ENCODE measurements at regions not wholly inside any gene's neighbourhood (a gene's known extent, or its start where the extent isn't known, plus 50 kb on each side); places are given as distances from the start of the nearest gene placed in this dataset.

DNA sequence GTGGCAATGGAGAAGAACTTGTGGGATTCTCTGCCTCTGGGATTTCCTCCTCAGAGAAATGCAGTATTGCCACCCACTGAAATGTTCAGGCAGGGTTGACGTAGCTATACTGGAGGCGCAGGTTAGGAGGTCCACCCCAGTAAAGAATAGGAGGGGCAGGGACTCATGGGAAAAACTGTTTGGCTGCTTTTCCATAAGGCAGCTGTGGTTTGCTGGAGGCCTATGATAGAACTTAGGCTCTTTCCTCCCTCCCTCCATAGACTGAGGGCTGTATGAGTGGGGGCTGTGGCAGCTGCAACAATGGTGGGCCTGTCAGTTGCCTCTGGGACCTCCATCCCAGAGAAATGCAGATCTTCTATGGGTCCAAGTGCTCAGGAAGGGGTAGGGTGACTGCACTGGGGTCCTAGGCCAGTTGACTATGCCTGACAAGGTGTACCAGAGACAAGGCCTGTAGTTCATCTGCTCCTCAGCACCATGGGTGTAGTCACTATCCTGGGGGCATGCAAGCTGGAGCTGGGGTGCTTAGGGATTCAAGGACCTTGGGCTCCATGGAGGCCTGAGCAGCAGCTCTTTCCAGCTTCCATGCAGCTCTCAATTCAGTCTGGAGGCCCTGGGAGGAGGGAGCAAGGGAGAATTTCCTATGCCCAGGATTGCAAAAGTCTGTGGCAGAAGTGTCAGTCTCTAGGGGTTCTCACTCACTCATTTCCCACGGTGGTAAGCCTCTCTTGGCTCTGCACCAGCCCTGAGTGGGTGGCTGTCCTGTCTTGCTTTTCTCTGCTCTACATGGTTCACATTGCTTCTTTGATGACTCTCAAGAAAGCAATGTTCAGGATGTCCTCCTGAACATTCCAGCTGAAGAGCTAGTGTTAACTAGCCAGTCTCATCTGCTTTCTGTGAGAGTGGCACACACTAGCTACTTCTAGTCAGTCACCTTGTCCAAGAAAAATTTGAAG, 353.0 kb downstream of the IDS start:
- DNase-seq: no peak

- no peak for DNase-seq
Observed at GRCh38 chrX:149145845-149146285, 359.2 kb downstream of the IDS start.

GRCh38 chrX:149131774-149132173, 373.3 kb downstream of the IDS start:
- DNase-seq: no peak

- DNase-seq: no peak
Observed at GRCh38 chrX:149129767-149130166, 375.3 kb downstream of the IDS start.

DNA sequence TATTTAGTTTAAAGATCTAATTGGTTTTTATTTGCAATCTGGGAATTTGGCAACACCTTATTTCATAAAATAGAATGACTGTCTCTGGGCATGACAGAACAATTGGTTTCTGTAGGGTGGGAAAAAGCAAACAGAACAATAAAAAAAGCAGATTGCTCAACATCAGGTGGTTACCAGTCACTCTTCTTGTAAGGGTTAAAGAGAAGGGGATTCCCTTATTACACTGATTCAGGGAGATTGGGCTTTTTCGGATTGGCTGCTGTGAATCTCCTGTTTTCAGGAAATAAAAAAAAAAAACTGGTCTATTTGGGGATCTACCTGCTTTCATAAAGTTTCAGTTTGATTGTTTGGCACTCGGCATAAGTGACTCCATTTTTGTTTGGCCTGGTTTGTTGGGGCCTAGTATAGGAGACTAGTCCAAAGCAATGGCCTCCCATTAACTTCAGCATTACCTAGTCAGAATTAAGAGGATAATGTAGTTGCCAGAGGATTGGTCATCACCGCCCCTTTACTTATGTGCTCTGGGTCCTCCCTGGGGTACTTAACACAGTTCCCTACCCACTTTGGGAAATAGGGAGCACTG, 380.5 kb downstream of the IDS start:
- DNase-seq: no peak

DNA sequence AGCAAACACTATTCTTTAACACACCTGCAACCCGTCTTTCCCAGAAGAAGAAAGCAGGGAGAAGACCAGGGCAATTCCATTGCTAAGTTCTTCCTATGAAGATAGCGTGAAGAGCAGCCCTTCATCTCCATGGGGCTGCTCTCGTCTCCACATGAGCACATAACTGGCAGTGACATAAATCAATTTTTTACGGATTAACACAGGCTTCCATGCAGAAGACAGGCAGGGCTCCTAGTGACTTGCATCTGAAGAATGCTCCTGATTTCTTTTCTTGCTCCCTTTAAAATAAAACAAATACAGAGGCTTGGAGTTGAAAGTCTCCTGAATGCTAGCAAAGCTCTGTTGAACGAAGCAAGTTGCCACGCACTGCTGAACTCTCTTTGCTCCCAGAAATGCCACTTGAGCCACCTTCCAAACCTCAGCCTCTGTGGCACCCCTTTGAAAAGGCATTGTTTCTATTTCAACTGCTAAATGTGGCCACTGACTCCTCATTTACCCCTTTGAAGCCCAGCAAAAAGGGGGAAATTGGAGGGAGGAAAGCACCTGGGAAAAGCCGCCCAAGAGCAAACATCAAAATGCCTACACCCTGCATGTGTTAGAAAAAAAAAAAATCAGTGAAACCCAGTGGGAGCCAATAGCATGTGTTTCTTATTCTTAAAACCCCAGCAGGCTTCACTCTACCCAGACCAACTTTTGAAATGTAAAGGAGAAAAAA, 383.7 kb downstream of the IDS start:
- no peak for DNase-seq

GRCh38 chrX:149120459-149120858, 384.6 kb downstream of the IDS start:
- no peak for DNase-seq

GRCh38 chrX:149114874-149115273, 390.2 kb downstream of the IDS start:
- DNase-seq: no peak

DNA sequence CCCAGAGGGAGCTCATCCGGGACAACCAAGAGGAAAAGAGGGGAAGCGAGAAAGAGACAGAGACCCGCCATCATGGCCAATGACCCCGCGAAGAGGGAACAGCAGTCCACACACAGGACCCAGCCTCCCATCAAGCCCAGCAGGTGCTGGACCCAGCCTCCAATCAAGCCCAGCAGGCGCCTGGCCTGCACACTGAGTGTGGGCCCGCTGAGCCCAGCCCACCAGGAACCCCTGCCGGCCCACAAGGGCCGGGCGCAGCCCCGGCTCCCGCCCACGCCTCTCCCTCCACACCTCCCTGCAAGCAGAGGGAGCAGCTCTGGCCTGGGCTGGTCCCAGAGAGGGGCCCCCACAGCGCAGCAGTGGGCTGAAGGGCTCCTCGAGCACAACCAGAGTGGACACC, 391.1 kb downstream of the IDS start:
- no peak for DNase-seq

- DNase-seq: no peak
Observed at GRCh38 chrX:149097786-149098185, 407.3 kb downstream of the IDS start.

DNA sequence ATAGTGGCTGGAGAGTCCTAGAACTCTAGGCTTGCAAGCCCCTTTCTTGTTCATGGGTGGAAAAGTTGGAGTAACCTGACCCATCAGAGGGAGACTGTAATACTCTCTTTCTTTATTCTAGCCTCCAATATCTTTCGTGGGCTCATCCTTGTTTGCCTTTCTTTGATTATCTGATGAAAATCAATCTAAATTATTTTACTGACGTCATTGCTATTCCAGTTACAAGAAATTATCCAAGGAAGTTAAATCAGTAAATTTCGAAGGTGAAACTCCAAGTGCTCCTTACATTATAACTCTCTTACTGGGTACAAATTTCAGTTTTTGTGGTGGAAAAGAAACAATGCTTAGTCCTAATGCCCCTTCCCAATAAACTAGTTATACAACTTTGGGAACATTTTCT, 412.9 kb downstream of the IDS start:
- DNase-seq: no peak

DNA sequence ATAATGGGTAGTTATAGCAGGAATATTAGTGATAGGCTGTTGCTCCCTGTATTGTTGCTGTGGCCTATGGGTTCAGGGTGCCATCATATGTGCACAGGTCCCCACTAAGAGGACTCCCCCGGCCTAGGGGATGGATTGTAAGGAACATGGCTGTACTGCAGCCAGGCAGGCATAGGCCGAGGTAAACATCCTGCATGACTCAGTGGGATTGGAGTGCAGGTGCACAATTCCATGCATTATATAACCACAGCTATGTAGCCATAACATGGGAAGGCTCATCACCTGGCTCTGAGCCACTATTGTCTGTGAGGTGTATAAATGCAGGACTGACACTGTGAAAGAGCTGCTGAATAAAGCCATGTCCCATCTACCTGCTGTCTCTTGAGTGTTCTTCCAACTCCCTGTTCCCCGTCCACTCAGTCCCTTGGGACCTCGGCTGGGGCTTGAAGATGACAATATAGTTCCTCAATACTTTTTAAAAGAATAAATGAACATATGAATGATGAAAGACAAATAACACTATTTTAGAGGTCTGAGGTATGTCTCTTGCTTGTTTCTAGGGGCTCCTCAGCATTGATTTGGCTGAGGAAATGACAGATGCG, 425.2 kb downstream of the IDS start:
- no peak for DNase-seq

DNA sequence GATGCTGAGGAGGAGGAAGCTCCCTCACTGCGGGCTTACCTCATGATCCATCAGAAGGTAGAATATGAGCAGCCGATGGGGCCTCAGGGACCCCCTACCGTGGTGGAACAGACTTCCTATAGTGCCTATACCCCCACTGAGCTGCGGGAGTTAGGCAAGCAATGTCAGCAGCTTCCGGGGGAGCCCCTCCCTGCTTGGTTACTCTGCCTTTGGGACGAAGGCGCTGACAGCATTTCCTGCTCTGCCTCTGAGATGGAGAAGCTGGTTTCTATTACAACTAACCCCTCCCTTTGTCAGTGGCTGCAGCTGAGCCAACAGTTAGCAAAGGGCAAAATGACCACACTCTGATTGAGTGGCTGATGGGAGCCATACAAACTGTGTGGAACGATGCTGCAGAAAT, 430.7 kb downstream of the IDS start:
- no peak for DNase-seq

GRCh38 chrX:149073479-149073878, 431.6 kb downstream of the IDS start:
- DNase-seq: no peak

DNA sequence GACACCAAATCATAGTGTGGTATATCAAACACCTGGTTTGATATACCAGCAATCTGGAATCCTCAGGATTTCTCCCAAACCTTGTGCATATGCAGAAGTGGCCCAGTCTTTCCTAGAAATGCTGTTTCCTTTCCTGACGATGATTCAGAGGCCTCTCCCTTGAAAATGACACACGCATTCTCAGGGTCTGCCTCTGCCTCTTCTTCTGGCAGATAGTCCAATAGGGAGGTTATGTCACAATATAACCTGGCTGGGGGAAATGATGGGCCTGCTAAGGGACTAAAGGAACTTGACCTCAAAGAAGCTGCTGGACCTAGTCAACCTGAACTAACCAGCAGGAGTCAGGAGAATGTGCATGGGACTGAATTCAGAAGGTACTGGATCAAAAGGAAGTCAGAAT, 435.2 kb downstream of the IDS start:
- DNase-seq: no peak

- no peak for DNase-seq
Observed at GRCh38 chrX:149060921-149061320, 444.2 kb downstream of the IDS start.

Measured in activated naive CD4-positive, alpha-beta T cell treated with anti-CD3 and anti-CD28 coated beads, Interleukin-2, amount 50 U/mL, for 16 hours (primary cell).